ENCODE measurements at regions not wholly inside any gene's neighbourhood (a gene's known extent, or its start where the extent isn't known, plus 50 kb on each side); places are given as distances from the start of the nearest gene placed in this dataset.

GRCh38 chr3:196131921-196132320, 50.0 kb upstream of the TFRC start:
- no peak for TF ChIP-seq CTCF (IDR thresholded peaks at IDR 0.05)
- no peak for TF ChIP-seq TCF7L2 (IDR thresholded peaks at IDR 0.05; ENCODE audit: low read depth, low read length)

Data from Panc1 (cell line).